HG03060 (cell line): ENCODE measurements at regions not wholly inside any gene's neighbourhood (a gene's known extent, or its start where the extent isn't known, plus 50 kb on each side); places are given as distances from the start of the nearest gene placed in this dataset.
A peak's percentile ranks its signal among the peaks of the same experiment; 100 is the strongest.

Experiments
- ATAC-seq: cut with Tn5 transposase; IDR thresholded peaks from one replicate; pipeline ENCODE4 v1.9.1; 2021; ENCODE audit warnings: low read depth, moderate number of reproducible peaks; ENCODE audit not compliant: unreplicated experiment

GRCh38 chr10:88122145-88122544, 258.7 kb downstream of the PTEN start:
- no peak for ATAC-seq

GRCh38 chr10:88122576-88122975, 259.2 kb downstream of the PTEN start:
- no peak for ATAC-seq

GRCh38 chr10:88125766-88126165, 262.3 kb downstream of the PTEN start:
- ATAC-seq = no peak

GRCh38 chr10:88126699-88127098, 263.3 kb downstream of the PTEN start:
- ATAC-seq = no peak

GRCh38 chr10:88127269-88127668, 263.8 kb downstream of the PTEN start:
- no peak for ATAC-seq

- ATAC-seq = no peak
Observed at GRCh38 chr10:88127766-88128165, 264.3 kb downstream of the PTEN start.

GRCh38 chr10:88129013-88129412, 265.6 kb downstream of the PTEN start:
- no peak for ATAC-seq

- ATAC-seq = no peak
Observed at GRCh38 chr10:88130912-88131311, 267.5 kb downstream of the PTEN start.

GRCh38 chr10:88131511-88132139, 268.2 kb downstream of the PTEN start:
- no peak for ATAC-seq

- ATAC-seq = no peak
Observed at GRCh38 chr10:88136712-88137111, 273.3 kb downstream of the PTEN start.

- peak; percentile 78 for ATAC-seq
Observed at GRCh38 chr10:88138319-88138848, 275.0 kb downstream of the PTEN start.

- ATAC-seq = no peak
Observed at GRCh38 chr10:88147000-88147798, 283.8 kb downstream of the PTEN start.

GRCh38 chr10:88149906-88150305, 286.5 kb downstream of the PTEN start:
- ATAC-seq = no peak

- no peak for ATAC-seq
Observed at GRCh38 chr10:88150339-88150738, 286.9 kb downstream of the PTEN start.

GRCh38 chr10:88152728-88153133, 289.3 kb downstream of the PTEN start:
- ATAC-seq = no peak

GRCh38 chr10:88154596-88155250, 291.3 kb downstream of the PTEN start:
- no peak for ATAC-seq

- no peak for ATAC-seq
Observed at GRCh38 chr10:88156341-88156740, 292.9 kb downstream of the PTEN start.

- ATAC-seq = no peak
Observed at GRCh38 chr10:88157981-88158465, 294.6 kb downstream of the PTEN start.

- no peak for ATAC-seq
Observed at GRCh38 chr10:88158526-88159122, 295.2 kb downstream of the PTEN start.

- no peak for ATAC-seq
Observed at GRCh38 chr10:88159127-88159829, 295.9 kb downstream of the PTEN start.
